H1 (cell line): ENCODE measurements at regions not wholly inside any gene's neighbourhood (a gene's known extent, or its start where the extent isn't known, plus 50 kb on each side); places are given as distances from the start of the nearest gene placed in this dataset.

Experiments
- CTCF ChIA-PET: fragments of 300-600 bp; sonication (Branson Sonifier 250); formaldehyde crosslinking; loops from one replicate; lab custom pipeline; 2021; ENCODE audit not compliant: partially characterized antibody; lab: Charles Lee
- POLR2A ChIA-PET: fragments of 300-600 bp; sonication (Branson Sonifier 250); formaldehyde crosslinking; loops from one replicate; lab custom pipeline; 2021; ENCODE audit warnings: inconsistent platforms; ENCODE audit not compliant: partially characterized antibody; lab: Charles Lee
- DNase-seq, 2 experiments: peaks; one replicate each; pipeline versions ENCODE4 v3.0.0 to v3.0.0-alpha.2; 2010 to 2022; ENCODE audit warnings: low spot score in 2 of 2, low read depth in 1 of 2, mixed read lengths in 1 of 2
- FAIRE-seq: peaks from 2 replicates; lab custom pipeline; 2011; peaks lifted over from hg19 to GRCh38; lab: Jason Lieb, UNC
- H2AFZ ChIP-seq: 2 replicates; pipeline ENCODE4 v1.8.1; 2012; ENCODE audit warnings: low read length, inconsistent platforms
- H2AK5ac ChIP-seq: 2 replicates; pipeline ENCODE4 v1.6.1; 2013; ENCODE audit warnings: low read depth, low read length
- H2BK120ac ChIP-seq: replicated peaks from 2 replicates; pipeline ENCODE3; 2013; ENCODE audit warnings: low read depth, low read length, inconsistent platforms
- H2BK12ac ChIP-seq: 2 replicates; pipeline ENCODE4 v1.6.1; 2013; ENCODE audit warnings: low read depth, low read length
- H2BK15ac ChIP-seq: 2 replicates; pipeline ENCODE4 v1.6.1; 2013; ENCODE audit warnings: low read length
- H2BK20ac ChIP-seq: 2 replicates; pipeline ENCODE4 v1.6.1; 2013; ENCODE audit warnings: low read length
- H2BK5ac ChIP-seq: 2 replicates; pipeline ENCODE4 v1.6.1; 2013; ENCODE audit warnings: low read depth, low read length
- H3K14ac ChIP-seq: 2 replicates; pipeline ENCODE4 v1.6.1; 2013; ENCODE audit warnings: inconsistent platforms; ENCODE audit not compliant: insufficient read length
- H3K18ac ChIP-seq: 2 replicates; pipeline ENCODE4 v1.6.1; 2013; ENCODE audit warnings: low read length; ENCODE audit errors: extremely low read depth
- H3K23ac ChIP-seq: 2 replicates; pipeline ENCODE4 v1.6.1; 2013; ENCODE audit warnings: inconsistent platforms; ENCODE audit not compliant: insufficient read length
- H3K23me2 ChIP-seq: 2 replicates; pipeline ENCODE4 v1.6.1; 2013; ENCODE audit warnings: low read depth, low read length
- H3K27ac ChIP-seq: 2 replicates; pipeline ENCODE4 v1.6.1; 2011; ENCODE audit warnings: low read depth, low read length, inconsistent platforms
- H3K27me3 ChIP-seq, 4 experiments: replicated peaks in 1 of 4; 1 replicate in 1 of 4; 2 replicates in 3 of 4; pipeline versions ENCODE4 v1.6.1 to v1.8.1; 2011 to 2013; ENCODE audit warnings: low read length in 3 of 4, mild to moderate bottlenecking in 3 of 4, inconsistent platforms in 2 of 4, mixed read lengths in 2 of 4, moderate library complexity in 1 of 4; ENCODE audit not compliant: control insufficient read depth in 3 of 4, insufficient read depth in 3 of 4; ENCODE audit errors: extremely low read depth in 1 of 4
- H3K36me3 ChIP-seq, 4 experiments: 2 replicates each; pipeline versions ENCODE4 v1.6.1 to v1.8.1; 2011 to 2013; ENCODE audit warnings: mild to moderate bottlenecking in 4 of 4, low read length in 3 of 4, moderate library complexity in 2 of 4, control low read depth in 1 of 4, inconsistent platforms in 1 of 4; ENCODE audit not compliant: insufficient read depth in 4 of 4, control insufficient read depth in 2 of 4
- H3K4ac ChIP-seq: replicated peaks from 2 replicates; pipeline ENCODE3; 2013; ENCODE audit warnings: low read length, low read depth, mixed read lengths, inconsistent platforms; ENCODE audit not compliant: insufficient read length
- H3K4me1 ChIP-seq, 4 experiments: replicated peaks in 1 of 4; 1 replicate in 1 of 4; 2 replicates in 3 of 4; pipeline versions ENCODE4 v1.6.1 to v1.8.1; 2011 to 2013; ENCODE audit warnings: low read length in 3 of 4, inconsistent platforms in 2 of 4, mixed read lengths in 1 of 4; ENCODE audit not compliant: insufficient read depth in 4 of 4, control insufficient read depth in 3 of 4
- H3K4me2 ChIP-seq, 2 experiments: 2 replicates each; pipeline versions ENCODE4 v1.6.1 to v1.8.1; 2011 to 2013; ENCODE audit warnings: low read depth in 2 of 2, low read length in 2 of 2, control low read depth in 1 of 2, inconsistent platforms in 1 of 2, mild to moderate bottlenecking in 1 of 2; ENCODE audit not compliant: insufficient read depth in 1 of 2
- H3K4me3 ChIP-seq, 4 experiments: fragments of 200-600, 300-600 bp in 1 of 4; sonication (generic), shearing (Covaris generic), sonication (Bioruptor Twin) in 1 of 4; 2 replicates each; pipeline versions ENCODE4 v1.5.1 to v1.8.1; 2011 to 2016; ENCODE audit warnings: low read length in 4 of 4, low read depth in 3 of 4, control low read depth in 2 of 4, inconsistent platforms in 2 of 4, mild to moderate bottlenecking in 2 of 4, mixed read lengths in 1 of 4, moderate library complexity in 1 of 4; ENCODE audit not compliant: insufficient read depth in 2 of 4; ENCODE audit errors: extremely low read depth in 1 of 4
- H3K56ac ChIP-seq: replicated peaks from 2 replicates; pipeline ENCODE3; 2013; ENCODE audit warnings: low read depth, mild to moderate bottlenecking, mixed read lengths, low read length, inconsistent platforms; ENCODE audit not compliant: insufficient read length
- H3K79me1 ChIP-seq: 2 replicates; pipeline ENCODE4 v1.6.1; 2013; ENCODE audit warnings: low read depth, low read length, control low read depth
- H3K79me2 ChIP-seq, 2 experiments: 2 replicates each; pipeline versions ENCODE4 v1.6.1 to v1.8.1; 2012 to 2013; ENCODE audit warnings: low read length in 2 of 2, mild to moderate bottlenecking in 2 of 2, inconsistent platforms in 1 of 2; ENCODE audit not compliant: insufficient read depth in 2 of 2, control insufficient read depth in 1 of 2
- H3K9ac ChIP-seq, 4 experiments: replicated peaks in 1 of 4; 1 replicate in 1 of 4; 2 replicates in 3 of 4; pipeline versions ENCODE4 v1.6.1 to v1.8.1; 2011 to 2013; ENCODE audit warnings: low read depth in 3 of 4, low read length in 3 of 4, control low read depth in 2 of 4, mild to moderate bottlenecking in 2 of 4, moderate library complexity in 2 of 4, inconsistent platforms in 1 of 4; ENCODE audit errors: extremely low read depth in 1 of 4
- H3K9me3 ChIP-seq, 2 experiments: 2 replicates each; pipeline versions ENCODE4 v1.6.1 to v1.8.1; 2012 to 2013; ENCODE audit warnings: mild to moderate bottlenecking in 2 of 2, moderate library complexity in 2 of 2, control low read depth in 1 of 2, inconsistent platforms in 1 of 2, low read depth in 1 of 2, low read length in 1 of 2, mixed read lengths in 1 of 2; ENCODE audit not compliant: insufficient read depth in 2 of 2
- H4K20me1 ChIP-seq, 2 experiments: replicated peaks in 1 of 2; 2 replicates each; pipeline versions ENCODE3 to v1.8.1; 2011 to 2013; ENCODE audit warnings: inconsistent platforms in 2 of 2, low read length in 2 of 2, mild to moderate bottlenecking in 1 of 2; ENCODE audit not compliant: insufficient read depth in 2 of 2, control insufficient read depth in 1 of 2
- H4K5ac ChIP-seq: 2 replicates; pipeline ENCODE4 v1.6.1; 2013; ENCODE audit warnings: low read length, low read depth, mixed read lengths, inconsistent platforms; ENCODE audit not compliant: insufficient read length
- H4K8ac ChIP-seq: 2 replicates; pipeline ENCODE4 v1.8.0; 2013; ENCODE audit warnings: mild to moderate bottlenecking, moderate library complexity, low read length, inconsistent platforms; ENCODE audit not compliant: insufficient read depth; ENCODE audit errors: extremely low read depth
- H4K91ac ChIP-seq: replicated peaks from 2 replicates; pipeline ENCODE3; 2013; ENCODE audit warnings: low read length, mixed read lengths, inconsistent platforms; ENCODE audit not compliant: insufficient read length
- BRCA1 ChIP-seq: IDR thresholded peaks from 2 replicates; pipeline ENCODE4 v1.6.1; 2012; ENCODE audit warnings: low read depth, low read length, improper control_type of control experiment
- CREB1 ChIP-seq: IDR thresholded peaks from 2 replicates; pipeline ENCODE4 v1.6.1; 2012; ENCODE audit warnings: inconsistent platforms
- CTCF ChIP-seq, 3 experiments: IDR thresholded peaks; 1 replicate in 2 of 3; 2 replicates in 1 of 3; pipeline versions ENCODE4 v1.5.1 to v1.6.1; 2011; ENCODE audit warnings: low read length in 3 of 3, mild to moderate bottlenecking in 3 of 3, inconsistent platforms in 2 of 3, low read depth in 1 of 3, moderate library complexity in 1 of 3; ENCODE audit not compliant: insufficient read depth in 1 of 3; ENCODE audit errors: control extremely low read depth in 1 of 3
- HDAC6 ChIP-seq: IDR thresholded peaks from one replicate; pipeline ENCODE4 v1.7.1; 2012; ENCODE audit warnings: low read depth, mild to moderate bottlenecking, inconsistent platforms, low read length, moderate library complexity
- MAFK ChIP-seq: IDR thresholded peaks from 2 replicates; pipeline ENCODE4 v1.6.1; 2012; ENCODE audit warnings: low read depth, mild to moderate bottlenecking, improper control_type of control experiment, low read length
- SIX5 ChIP-seq: IDR thresholded peaks from 2 replicates; pipeline ENCODE4 v1.6.1; 2011; ENCODE audit warnings: mild to moderate bottlenecking, low read depth, low read length
- TCF12 ChIP-seq: IDR thresholded peaks from 2 replicates; pipeline ENCODE4 v1.6.1; 2011; ENCODE audit warnings: low read depth, mild to moderate bottlenecking, low read length
- WGBS, 2 experiments: shearing (Covaris generic) in 1 of 2; methylation state at CpG; one replicate each; pipeline versions ENCODE4 v1.1.6 to v1.1.7; 2013 to 2015; ENCODE audit warnings: low lambda C conversion rate in 2 of 2, mixed read lengths in 2 of 2, inconsistent platforms in 1 of 2, low coverage in 1 of 2, missing lambda C conversion rate in 1 of 2; ENCODE audit not compliant: insufficient replicate concordance in 2 of 2, insufficient coverage in 1 of 2, insufficient read length in 1 of 2; ENCODE audit errors: extremely low coverage in 1 of 2, missing lambda C conversion rate in 1 of 2; 5-methylcytosine and 5-hydroxymethylcytosine counted together

DNA sequence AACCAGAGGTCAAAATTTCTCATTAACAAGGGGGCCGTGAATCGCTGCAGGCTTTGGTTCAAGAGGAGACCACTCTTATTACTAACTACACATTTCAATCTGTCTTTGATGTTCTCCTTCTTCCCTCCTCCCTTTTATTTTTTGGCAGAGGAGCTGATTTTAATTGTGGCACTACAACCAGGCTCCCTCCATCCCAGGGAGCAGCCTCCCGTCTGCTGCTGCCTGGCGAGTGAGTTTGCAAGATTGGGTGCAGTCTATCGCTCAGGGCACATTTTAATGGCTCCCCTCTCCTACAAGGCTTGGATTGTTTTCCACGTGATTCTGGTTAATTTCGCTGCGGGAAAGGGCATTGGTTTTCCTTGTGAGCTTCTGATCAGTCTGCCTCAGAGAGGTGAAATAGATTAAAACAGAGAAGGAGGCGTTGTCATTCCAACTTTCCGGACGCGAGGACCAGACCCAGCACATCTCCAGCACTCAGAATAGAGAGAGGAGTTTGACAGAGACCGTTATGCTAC is 81.4 kb downstream of the KCTD15 start:
- Histone ChIP-seq H2AFZ (peak overlapping the region; percentile 57; the same call in 1 of the 2 replicates), H3K9ac (no peak overlapping the region), H4K20me1 (no peaks in the 10 kb centered on the region), H3K4ac (no peak overlapping the region), H3K36me3 (no peaks in the 10 kb centered on the region), H3K27ac (no peak overlapping the region), H2BK5ac (no peak overlapping the region), H3K9me3 (no peaks in the 10 kb centered on the region), H4K8ac (no peak overlapping the region), H3K4me3 (no peak overlapping the region), H3K27me3 (no peaks in the 10 kb centered on the region), H2BK15ac (no peak overlapping the region), H3K4me1 (peaks cover 0 to 3% (median 0%) of the 10 kb centered on the region in 4 experiments; a peak in 2 of 7 replicates), H3K18ac (no peak overlapping the region), H2BK20ac (no peak overlapping the region), H2BK12ac (no peak overlapping the region), H3K79me1 (no peaks in the 10 kb centered on the region), H2AK5ac (no peak overlapping the region), H3K56ac (no peak overlapping the region), H4K91ac (no peak overlapping the region), H3K4me2 (no peak overlapping the region), H4K5ac (no peak overlapping the region), H3K23ac (no peak overlapping the region), H2BK120ac (no peak overlapping the region), H3K79me2 (no peaks in the 10 kb centered on the region), H3K14ac (no peak overlapping the region), H3K23me2 (no peaks in the 10 kb centered on the region)
- ChIA-PET POLR2A (interaction anchor here (0.8 kb wide), 1 partner anchor 58 kb away, joined by 4 read pairs; no protein-coding TSS in a partner anchor), CTCF (interaction anchor here (0.8 to 0.9 kb wide), 2 partner anchors 66 to 120 kb away, joined by 3 to 4 read pairs; no protein-coding TSS in a partner anchor)
- TF ChIP-seq TCF12 (no peak), SIX5 (no peak), MAFK (no peak), CREB1 (no peak), BRCA1 (no peak), CTCF (IDR thresholded peaks at IDR 0.05; ENCODE audit: control extremely low read depth in 1 of 3, insufficient read depth in 1 of 3, low read depth in 1 of 3, low read length in 3 of 3) (no peak), HDAC6 (no peak)
- no peak for FAIRE-seq
- WGBS, 2 experiments = 84% methylated on average over 13 of the region's 13 CpGs; no CpG with 5 or more reads in 1 of the 2 experiments
- no peak for DNase-seq
